MM.1S (cell line): ENCODE measurements at regions not wholly inside any gene's neighbourhood (a gene's known extent, or its start where the extent isn't known, plus 50 kb on each side); places are given as distances from the start of the nearest gene placed in this dataset.

Experiments
- DNase-seq: peaks from one replicate; pipeline ENCODE4 v3.0.0-alpha.2; 2015
- H2AFZ ChIP-seq: fragments of 300-600 bp; sonication (generic); 2 replicates; pipeline ENCODE4 v1.6.0; 2016; ENCODE audit warnings: antibody characterized with exemption, low read length
- H3F3A ChIP-seq: fragments of 300-600 bp; sonication (generic); 2 replicates; pipeline ENCODE4 v1.6.1; 2016; ENCODE audit warnings: mild to moderate bottlenecking, antibody characterized with exemption, low read length, moderate library complexity, mixed read lengths; ENCODE audit not compliant: insufficient read depth
- H3K27ac ChIP-seq: fragments of 300-600 bp; sonication (generic); 2 replicates; pipeline ENCODE4 v1.5.1; 2016; ENCODE audit warnings: mild to moderate bottlenecking, low read length
- H3K27me3 ChIP-seq: fragments of 300-600 bp; sonication (generic); replicated peaks from 2 replicates; pipeline ENCODE4 v1.6.0; 2016; ENCODE audit warnings: low read length; ENCODE audit not compliant: insufficient read depth
- H3K36me3 ChIP-seq: fragments of 300-600 bp; sonication (generic); replicated peaks from 2 replicates; pipeline ENCODE4 v1.6.1; 2016; ENCODE audit warnings: mild to moderate bottlenecking, low read length, mixed read lengths; ENCODE audit not compliant: insufficient read depth
- H3K4me1 ChIP-seq: fragments of 300-600 bp; sonication (generic); 2 replicates; pipeline ENCODE4 v1.6.1; 2016; ENCODE audit warnings: low read length, mixed read lengths
- H3K4me2 ChIP-seq: fragments of 300-600 bp; sonication (generic); 2 replicates; pipeline ENCODE4 v1.6.0; 2016; ENCODE audit warnings: low read depth, low read length
- H3K4me3 ChIP-seq: fragments of 300-600 bp; sonication (generic); 2 replicates; pipeline ENCODE4 v1.5.1; 2016; ENCODE audit warnings: low read length, mixed read lengths
- H3K79me2 ChIP-seq: fragments of 300-600 bp; sonication (generic); 2 replicates; pipeline ENCODE4 v1.6.1; 2016; ENCODE audit warnings: mixed run types, low read length, mixed read lengths
- H3K9ac ChIP-seq: fragments of 300-600 bp; sonication (generic); 2 replicates; pipeline ENCODE4 v1.6.1; 2016; ENCODE audit warnings: low read length, mixed read lengths
- H3K9me2 ChIP-seq: fragments of 300-600 bp; sonication (generic); replicated peaks from 2 replicates; pipeline ENCODE4 v1.6.1; 2016; ENCODE audit warnings: mild to moderate bottlenecking, low read length, mixed read lengths; ENCODE audit not compliant: insufficient read depth
- H3K9me3 ChIP-seq: fragments of 300-600 bp; sonication (generic); replicated peaks from 2 replicates; pipeline ENCODE4 v1.6.1; 2016; ENCODE audit warnings: mild to moderate bottlenecking, low read length, mixed read lengths; ENCODE audit not compliant: insufficient read depth
- H4K20me1 ChIP-seq: fragments of 300-600 bp; sonication (generic); 2 replicates; pipeline ENCODE4 v1.6.1; 2016; ENCODE audit warnings: mild to moderate bottlenecking, low read length, moderate library complexity, mixed read lengths; ENCODE audit not compliant: insufficient read depth
- EZH2 ChIP-seq: fragments of 300-600 bp; sonication (generic); optimal IDR thresholded peaks from 2 replicates; pipeline ENCODE3; 2017; ENCODE audit warnings: low read depth, mild to moderate bottlenecking, antibody characterized with exemption, low read length, mixed read lengths
- EZH2phosphoT487 ChIP-seq: fragments of 300-600 bp; sonication (generic); IDR thresholded peaks from 2 replicates; pipeline ENCODE4 v1.6.1; 2018; ENCODE audit warnings: antibody characterized with exemption, low read length
- TF ChIP-seq, protein P1 (sequence below): fragments of 300-600 bp; sonication (generic); IDR thresholded peaks from 2 replicates; pipeline ENCODE4 v1.5.1; 2016; ENCODE audit warnings: antibody characterized with exemption, low read length, mixed read lengths

- no peaks in the 10 kb centered on the region for H3K36me3 ChIP-seq
- H3K9me2 ChIP-seq, result no peaks in the 10 kb centered on the region
- H3K4me1 ChIP-seq, result no peaks in the 10 kb centered on the region
- H4K20me1 ChIP-seq, result no peaks in the 10 kb centered on the region
- no peak overlapping the region for H3K27ac ChIP-seq
- no peak overlapping the region for H2AFZ ChIP-seq
- no peaks in the 10 kb centered on the region for H3F3A ChIP-seq
- no peak for DNase-seq
- H3K9ac ChIP-seq, result no peak overlapping the region
- no peaks in the 10 kb centered on the region for H3K9me3 ChIP-seq
- TF ChIP-seq EZH2 (no peak), EZH2phosphoT487 (no peak)
- TF ChIP-seq, protein P1, sequence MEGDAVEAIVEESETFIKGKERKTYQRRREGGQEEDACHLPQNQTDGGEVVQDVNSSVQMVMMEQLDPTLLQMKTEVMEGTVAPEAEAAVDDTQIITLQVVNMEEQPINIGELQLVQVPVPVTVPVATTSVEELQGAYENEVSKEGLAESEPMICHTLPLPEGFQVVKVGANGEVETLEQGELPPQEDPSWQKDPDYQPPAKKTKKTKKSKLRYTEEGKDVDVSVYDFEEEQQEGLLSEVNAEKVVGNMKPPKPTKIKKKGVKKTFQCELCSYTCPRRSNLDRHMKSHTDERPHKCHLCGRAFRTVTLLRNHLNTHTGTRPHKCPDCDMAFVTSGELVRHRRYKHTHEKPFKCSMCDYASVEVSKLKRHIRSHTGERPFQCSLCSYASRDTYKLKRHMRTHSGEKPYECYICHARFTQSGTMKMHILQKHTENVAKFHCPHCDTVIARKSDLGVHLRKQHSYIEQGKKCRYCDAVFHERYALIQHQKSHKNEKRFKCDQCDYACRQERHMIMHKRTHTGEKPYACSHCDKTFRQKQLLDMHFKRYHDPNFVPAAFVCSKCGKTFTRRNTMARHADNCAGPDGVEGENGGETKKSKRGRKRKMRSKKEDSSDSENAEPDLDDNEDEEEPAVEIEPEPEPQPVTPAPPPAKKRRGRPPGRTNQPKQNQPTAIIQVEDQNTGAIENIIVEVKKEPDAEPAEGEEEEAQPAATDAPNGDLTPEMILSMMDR, result no peak
- H3K4me3 ChIP-seq, result no peak overlapping the region
- no peaks in the 10 kb centered on the region for H3K79me2 ChIP-seq
- no peaks in the 10 kb centered on the region for H3K27me3 ChIP-seq
- no peak overlapping the region for H3K4me2 ChIP-seq
Observed at GRCh38 chr1:193358419-193358818, 172.0 kb upstream of the B3GALT2 start.

- Histone ChIP-seq H3K27ac (no peak overlapping the region), H3K9me2 (no peaks in the 10 kb centered on the region), H3K9ac (no peak overlapping the region), H3K4me1 (no peaks in the 10 kb centered on the region), H3K4me3 (no peak overlapping the region), H3K27me3 (no peaks in the 10 kb centered on the region), H4K20me1 (no peaks in the 10 kb centered on the region), H3K79me2 (no peaks in the 10 kb centered on the region), H3K36me3 (no peaks in the 10 kb centered on the region), H3K4me2 (no peak overlapping the region), H3K9me3 (no peaks in the 10 kb centered on the region), H3F3A (no peaks in the 10 kb centered on the region), H2AFZ (no peak overlapping the region)
- TF ChIP-seq EZH2phosphoT487 (no peak), EZH2 (no peak)
- TF ChIP-seq, protein P1, result no peak
- DNase-seq, result no peak
Observed at GRCh38 chr1:193356249-193356648, 169.8 kb upstream of the B3GALT2 start.

DNA sequence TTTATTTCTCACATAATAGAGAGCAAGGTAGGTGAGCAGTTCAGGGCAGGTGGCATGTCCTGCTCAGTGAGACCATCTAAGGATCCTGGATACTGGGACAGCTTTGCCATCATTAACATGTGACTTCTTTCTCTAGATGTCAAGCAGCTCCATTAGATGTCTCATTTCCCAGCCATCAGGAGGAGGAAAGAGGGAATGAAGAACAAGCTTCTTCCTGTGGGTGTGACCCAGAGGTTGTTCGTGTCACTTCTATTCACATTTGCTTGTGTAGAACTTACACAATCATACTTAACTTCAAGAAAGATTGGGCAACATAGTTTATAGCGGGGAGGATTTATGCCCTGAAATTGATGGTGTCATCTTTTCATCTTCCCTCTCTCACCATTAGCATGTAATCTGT is 169.2 kb upstream of the B3GALT2 start:
- H3K4me1 ChIP-seq, result no peaks in the 10 kb centered on the region
- DNase-seq, result no peak
- H3K4me2 ChIP-seq, result no peak overlapping the region

More for the DNA sequence above, 169.2 kb upstream of the B3GALT2 start:
- Histone ChIP-seq H3F3A (no peaks in the 10 kb centered on the region), H3K27ac (no peak overlapping the region), H3K4me3 (no peak overlapping the region), H3K79me2 (no peaks in the 10 kb centered on the region), H3K9me2 (no peaks in the 10 kb centered on the region), H3K9ac (no peak overlapping the region), H4K20me1 (no peaks in the 10 kb centered on the region), H3K27me3 (no peaks in the 10 kb centered on the region), H3K9me3 (no peaks in the 10 kb centered on the region), H2AFZ (no peak overlapping the region), H3K36me3 (no peaks in the 10 kb centered on the region)
- TF ChIP-seq EZH2phosphoT487 (no peak), EZH2 (no peak)
- TF ChIP-seq, protein P1, result no peak
